Nephron progenitor cell (in vitro differentiated cells): ENCODE measurements at regions not wholly inside any gene's neighbourhood (a gene's known extent, or its start where the extent isn't known, plus 50 kb on each side); places are given as distances from the start of the nearest gene placed in this dataset.

ENCODE experiments used
- DNase-seq: peaks from one replicate; pipeline ENCODE4 v3.0.0; 2021
- H3K27ac Mint-ChIP-seq: 2 replicates; pipeline ENCODE4 v1.8.0; 2021; ENCODE audit warnings: mild to moderate bottlenecking, moderate library complexity, mixed read lengths
- H3K27me3 Mint-ChIP-seq: 2 replicates; pipeline ENCODE4 v1.8.0; 2021; ENCODE audit warnings: mild to moderate bottlenecking, low read depth, mixed read lengths; ENCODE audit not compliant: poor library complexity
- H3K36me3 Mint-ChIP-seq: 2 replicates; pipeline ENCODE4 v1.8.0; 2021; ENCODE audit warnings: low read depth, mixed read lengths
- H3K4me1 Mint-ChIP-seq: 2 replicates; pipeline ENCODE4 v1.8.0; 2021; ENCODE audit warnings: mixed read lengths
- H3K4me3 Mint-ChIP-seq: 2 replicates; pipeline ENCODE4 v1.8.0; 2021; ENCODE audit warnings: mild to moderate bottlenecking, moderate library complexity, mixed read lengths
- H3K9me3 Mint-ChIP-seq: 2 replicates; pipeline ENCODE4 v1.8.0; 2021; ENCODE audit warnings: mild to moderate bottlenecking, moderate library complexity, mixed read lengths
- CTCF ChIP-seq: fragments of 200-600 bp; sonication (generic); IDR thresholded peaks from 2 replicates; pipeline ENCODE4 v1.5.0; 2021; ENCODE audit warnings: antibody characterized with exemption

- Mint-ChIP-seq H3K9me3 (peaks cover 10% of the 10 kb centered on the region), H3K27ac (no peak overlapping the region), H3K4me1 (peaks cover 39% of the 10 kb centered on the region), H3K4me3 (no peak overlapping the region), H3K27me3 (peaks cover 14% of the 10 kb centered on the region), H3K36me3 (no peaks in the 10 kb centered on the region)
- no peak for TF ChIP-seq CTCF
- no peak for DNase-seq
These were observed 190.6 kb downstream of the MAF start for GRCh38 chr16:79409978-79410377.

- Mint-ChIP-seq H3K4me1 (peaks cover 39% of the 10 kb centered on the region), H3K9me3 (peaks cover 10% of the 10 kb centered on the region), H3K36me3 (no peaks in the 10 kb centered on the region), H3K27ac (no peak overlapping the region), H3K4me3 (no peak overlapping the region), H3K27me3 (peaks cover 10% of the 10 kb centered on the region)
- no peak for TF ChIP-seq CTCF
- no peak for DNase-seq
These were observed 192.2 kb downstream of the MAF start for GRCh38 chr16:79408355-79408754.

GRCh38 chr16:79407461-79408135, 192.9 kb downstream of the MAF start:
- Mint-ChIP-seq H3K27me3 (peaks cover 10% of the 10 kb centered on the region), H3K36me3 (no peaks in the 10 kb centered on the region), H3K9me3 (peaks cover 10% of the 10 kb centered on the region), H3K27ac (no peak overlapping the region), H3K4me1 (peaks cover 33% of the 10 kb centered on the region), H3K4me3 (no peak overlapping the region)
- DNase-seq: no peak
- TF ChIP-seq CTCF: no peak

GRCh38 chr16:79407005-79407404, 193.5 kb downstream of the MAF start:
- Mint-ChIP-seq H3K36me3 (no peaks in the 10 kb centered on the region), H3K27me3 (peaks cover 10% of the 10 kb centered on the region), H3K9me3 (peaks cover 10% of the 10 kb centered on the region), H3K4me1 (peaks cover 27% of the 10 kb centered on the region), H3K4me3 (no peak overlapping the region), H3K27ac (no peak overlapping the region)
- no peak for DNase-seq
- no peak for TF ChIP-seq CTCF

- H3K27ac Mint-ChIP-seq: no peak overlapping the region
- peaks cover 7% of the 10 kb centered on the region for H3K27me3 Mint-ChIP-seq
- no peak overlapping the region for H3K4me3 Mint-ChIP-seq
- no peak for DNase-seq
- no peak for TF ChIP-seq CTCF
- peaks cover 10% of the 10 kb centered on the region for H3K9me3 Mint-ChIP-seq
- H3K4me1 Mint-ChIP-seq: peaks cover 19% of the 10 kb centered on the region
- no peaks in the 10 kb centered on the region for H3K36me3 Mint-ChIP-seq
These were observed 196.0 kb downstream of the MAF start for GRCh38 chr16:79404571-79404970.

GRCh38 chr16:79403534-79403933, 197.0 kb downstream of the MAF start:
- no peak for TF ChIP-seq CTCF
- H3K27ac Mint-ChIP-seq: no peak overlapping the region
- no peak overlapping the region for H3K4me3 Mint-ChIP-seq
- no peak for DNase-seq
- peaks cover 14% of the 10 kb centered on the region for H3K9me3 Mint-ChIP-seq
- H3K36me3 Mint-ChIP-seq: no peaks in the 10 kb centered on the region
- H3K27me3 Mint-ChIP-seq: peaks cover 5% of the 10 kb centered on the region
- H3K4me1 Mint-ChIP-seq: peaks cover 12% of the 10 kb centered on the region
